Bone marrow (tissue), 2 donors: ENCODE measurements at regions not wholly inside any gene's neighbourhood (a gene's known extent, or its start where the extent isn't known, plus 50 kb on each side); places are given as distances from the start of the nearest gene placed in this dataset.
"Not testable (repeated sequence)": the region's sequence is repeated elsewhere in the genome, so short reads cannot be mapped to it uniquely, and the experiment has no call there.

Experiments
- DNase-seq, 2 donors: peaks; one replicate each; lab custom pipeline; 2025; lab: John Stamatoyannopoulos, UW

GRCh38 chr17:71634376-71634775 lies 486.4 kb upstream of the SOX9 start:
- no peak for DNase-seq

- no peak for DNase-seq
Measured at GRCh38 chr17:71635187-71635586, 485.6 kb upstream of the SOX9 start.

- DNase-seq: no peak
Measured at GRCh38 chr17:71636644-71637043, 484.2 kb upstream of the SOX9 start.

- DNase-seq: no peak
Measured at GRCh38 chr17:71638668-71639067, 482.2 kb upstream of the SOX9 start.

GRCh38 chr17:71639865-71640264 lies 481.0 kb upstream of the SOX9 start:
- no peak for DNase-seq

- DNase-seq: not testable (repeated sequence)
Measured at GRCh38 chr17:71646890-71647289, 473.9 kb upstream of the SOX9 start.

- not testable (repeated sequence) for DNase-seq
Measured at GRCh38 chr17:71648342-71648741, 472.5 kb upstream of the SOX9 start.

- DNase-seq: no peak
Measured at GRCh38 chr17:71649941-71650350, 470.9 kb upstream of the SOX9 start.

GRCh38 chr17:71655542-71655941 lies 465.3 kb upstream of the SOX9 start:
- DNase-seq: no peak

GRCh38 chr17:71656964-71657858 lies 463.6 kb upstream of the SOX9 start:
- no peak for DNase-seq

- DNase-seq: no peak
Measured at GRCh38 chr17:71658996-71659395, 461.8 kb upstream of the SOX9 start.

- DNase-seq: no peak
Measured at GRCh38 chr17:71664861-71665260, 456.0 kb upstream of the SOX9 start.

- DNase-seq: no peak
Measured at GRCh38 chr17:71666047-71666446, 454.8 kb upstream of the SOX9 start.

- DNase-seq: no peak
Measured at GRCh38 chr17:71667661-71668060, 453.2 kb upstream of the SOX9 start.

GRCh38 chr17:71668807-71669206 lies 452.0 kb upstream of the SOX9 start:
- DNase-seq: no peak

- no peak for DNase-seq
Measured at GRCh38 chr17:71677439-71677838, 443.4 kb upstream of the SOX9 start.

- DNase-seq: no peak
Measured at GRCh38 chr17:71679832-71680231, 441.0 kb upstream of the SOX9 start.

GRCh38 chr17:71681427-71682173 lies 439.2 kb upstream of the SOX9 start:
- DNase-seq: no peak

- DNase-seq: no peak
Measured at GRCh38 chr17:71682174-71682494, 438.7 kb upstream of the SOX9 start.

GRCh38 chr17:71689782-71690181 lies 431.0 kb upstream of the SOX9 start:
- no peak for DNase-seq

GRCh38 chr17:71699907-71700306 lies 420.9 kb upstream of the SOX9 start:
- no peak for DNase-seq

- DNase-seq: no peak
Measured at GRCh38 chr17:71703701-71704100, 417.1 kb upstream of the SOX9 start.

- DNase-seq: no peak
Measured at GRCh38 chr17:71709271-71709890, 411.4 kb upstream of the SOX9 start.
